ENCODE measurements at regions not wholly inside any gene's neighbourhood (a gene's known extent, or its start where the extent isn't known, plus 50 kb on each side); places are given as distances from the start of the nearest gene placed in this dataset.

DNA sequence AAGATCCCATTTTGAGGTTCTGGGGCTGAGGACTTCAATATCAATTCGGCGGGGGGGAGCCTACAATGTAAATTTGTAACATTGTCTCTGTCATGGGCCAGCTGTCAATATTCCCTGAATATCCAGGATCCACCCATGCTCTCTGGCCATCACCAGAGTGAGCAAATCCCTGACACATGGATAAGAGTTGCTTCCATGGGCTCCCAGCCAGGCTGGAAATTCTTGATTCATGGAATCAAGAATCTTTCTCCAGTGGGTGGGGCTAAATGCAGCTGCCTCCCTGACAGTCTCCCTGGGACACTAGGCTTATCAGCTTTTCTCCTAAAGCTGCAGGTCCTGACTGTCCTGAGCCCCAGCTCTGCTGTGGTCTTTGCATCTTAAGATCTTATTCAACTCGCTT is 86.9 kb upstream of the IGLL5 start (continued):
- TF ChIP-seq RXRB (CRISPR knock-in tag; IDR thresholded peaks at IDR 0.05; ENCODE audit: borderline replicate concordance) (no peak), BHLHE40 (IDR thresholded peaks at IDR 0.05; ENCODE audit: low read length) (no peak), BATF2 (CRISPR knock-in tag; IDR thresholded peaks at IDR 0.05) (no peak)
- TF ChIP-seq, protein P1, sequence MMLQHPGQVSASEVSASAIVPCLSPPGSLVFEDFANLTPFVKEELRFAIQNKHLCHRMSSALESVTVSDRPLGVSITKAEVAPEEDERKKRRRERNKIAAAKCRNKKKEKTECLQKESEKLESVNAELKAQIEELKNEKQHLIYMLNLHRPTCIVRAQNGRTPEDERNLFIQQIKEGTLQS (CRISPR knock-in tag; IDR thresholded peaks at IDR 0.05): no peak

- 29% methylated on average over 5 of the region's 5 CpGs for WGBS (ENCODE audit: low lambda C conversion rate)
- Histone ChIP-seq H3K27ac (ENCODE audit: extremely low read length, insufficient read depth, low read length) (no peak overlapping the region), H3K27me3 (ENCODE audit: control insufficient read depth in 1 of 2, insufficient read depth in 2 of 2, low read length in 2 of 2) (peaks cover 0 to 21% of the 10 kb centered on the region in 2 experiments; a peak in 1 of 5 replicates), H3K4me3 (replicated peaks in 1 of 3; ENCODE audit: insufficient read depth in 1 of 3, low read depth in 2 of 3, low read length in 3 of 3) (no peak overlapping the region), H4K20me1 (ENCODE audit: insufficient read depth, low read length) (no peaks in the 10 kb centered on the region), H3K9me3 (ENCODE audit: low read length) (no peaks in the 10 kb centered on the region), H3K4me1 (ENCODE audit: insufficient read depth, low read length) (no peaks in the 10 kb centered on the region), H3K79me2 (ENCODE audit: insufficient read depth, low read length) (no peaks in the 10 kb centered on the region), H3K36me3 (replicated peaks in 1 of 2; ENCODE audit: control insufficient read depth in 1 of 2, insufficient read depth in 2 of 2, low read length in 2 of 2) (no peaks in the 10 kb centered on the region), H3K4me2 (ENCODE audit: low read depth, low read length) (no peak overlapping the region), H2AFZ (ENCODE audit: low read length) (no peak overlapping the region), H3K9ac (ENCODE audit: insufficient read depth, low read depth, low read length) (no peak overlapping the region)
- no peak for DNase-seq (ENCODE audit: low spot score)
- in situ Hi-C loops (cut with HindIII; ENCODE audit: extremely low pct_ligation_motif_present, low pct_unique_long_range_greater_than_20kb) (no loop called here), intact Hi-C loops (cut with micrococcal nuclease; ENCODE audit: unreplicated experiment) (no loop called here)
- ChIA-PET POLR2A (no interaction called here), CTCF (ENCODE audit: low intra/inter-chr PET ratio, low total read pairs) (no interaction called here)
- no peak for ATAC-seq
- no TSS peak for BruUV-seq (replicated peaks)
- peak; percentile 36; the same call in 1 of the 2 replicates for TF ChIP-seq CTCF (CRISPR knock-in tag; IDR thresholded peaks at IDR 0.05)
- TF ChIP-seq RAD51 (IDR thresholded peaks at IDR 0.05; ENCODE audit: borderline replicate concordance): no peak
- FAIRE-seq: no peak
These were observed 85.2 kb upstream of the IGLL5 start for GRCh38 chr22:22802339-22802970.

Measured in HepG2 (cell line).